OCI-LY3 (cell line): ENCODE measurements at regions not wholly inside any gene's neighbourhood (a gene's known extent, or its start where the extent isn't known, plus 50 kb on each side); places are given as distances from the start of the nearest gene placed in this dataset.

Experiments used
- H2AFZ ChIP-seq: fragments of 200-600, 300-600 bp; shearing (Covaris generic); 2 replicates; pipeline ENCODE4 v1.6.0; 2014; ENCODE audit warnings: antibody characterized with exemption, low read depth, low read length
- H3K27ac ChIP-seq: fragments of 200-600, 300-600 bp; sonication (generic); 2 replicates; pipeline ENCODE4 v1.5.1; 2014; ENCODE audit warnings: mild to moderate bottlenecking, low read length, moderate library complexity, mixed read lengths
- H3K27me3 ChIP-seq: fragments of 200-600, 300-600 bp; sonication (generic); 2 replicates; pipeline ENCODE4 v1.6.1; 2014; ENCODE audit warnings: low read depth, low read length, mixed read lengths
- H3K36me3 ChIP-seq: fragments of 200-600, 300-600 bp; sonication (generic); replicated peaks from 2 replicates; pipeline ENCODE3; 2014; ENCODE audit warnings: low read depth, low read length, mixed read lengths
- H3K4me1 ChIP-seq: fragments of 300-600, 200-600 bp; sonication (generic); 2 replicates; pipeline ENCODE4 v1.6.1; 2014; ENCODE audit warnings: low read length, mixed read lengths
- H3K4me2 ChIP-seq: fragments of 200-600, 300-600 bp; sonication (generic); 2 replicates; pipeline ENCODE4 v1.6.1; 2014; ENCODE audit warnings: low read length, mixed read lengths
- H3K4me3 ChIP-seq: fragments of 300-600, 200-600 bp; sonication (generic); 2 replicates; pipeline ENCODE4 v1.5.1; 2014; ENCODE audit warnings: antibody characterized with exemption, mild to moderate bottlenecking, low read length, moderate library complexity
- H3K79me2 ChIP-seq: fragments of 300-600, 200-600 bp; shearing (Covaris generic); 2 replicates; pipeline ENCODE4 v1.6.1; 2014; ENCODE audit warnings: mild to moderate bottlenecking, low read length, mixed read lengths
- H3K9ac ChIP-seq: fragments of 300-600, 200-600 bp; shearing (Covaris generic); 2 replicates; pipeline ENCODE4 v1.6.0; 2014; ENCODE audit warnings: mild to moderate bottlenecking, low read length, moderate library complexity
- H3K9me3 ChIP-seq: fragments of 200-600, 300-600 bp; shearing (Covaris generic); 2 replicates; pipeline ENCODE4 v1.6.1; 2014; ENCODE audit warnings: low read length, mixed read lengths; ENCODE audit not compliant: insufficient read depth
- H4K20me1 ChIP-seq: fragments of 200-600, 300-600 bp; sonication (generic); 2 replicates; pipeline ENCODE4 v1.6.1; 2016; ENCODE audit warnings: low read length, mixed read lengths; ENCODE audit not compliant: insufficient read depth
- CTCF ChIP-seq: fragments of 200-600, 300-600 bp; sonication (generic); IDR thresholded peaks from 2 replicates; pipeline ENCODE4 v1.5.1; 2014; ENCODE audit warnings: antibody characterized with exemption, low read length, low read depth
- EZH2phosphoT487 ChIP-seq: fragments of 200-600 bp; shearing (Covaris generic); IDR thresholded peaks from 2 replicates; pipeline ENCODE4 v1.6.1; 2018; ENCODE audit warnings: antibody characterized with exemption, mixed run types, low read depth

GRCh38 chr14:71198687-71199086 lies 291.4 kb downstream of the PCNX1 start:
- Histone ChIP-seq H2AFZ (no peak overlapping the region), H3K9me3 (no peaks in the 10 kb centered on the region), H3K9ac (no peak overlapping the region), H3K4me2 (no peak overlapping the region), H3K4me3 (no peak overlapping the region), H3K4me1 (no peaks in the 10 kb centered on the region), H3K79me2 (no peaks in the 10 kb centered on the region), H3K27ac (no peak overlapping the region), H3K27me3 (no peaks in the 10 kb centered on the region), H3K36me3 (no peaks in the 10 kb centered on the region), H4K20me1 (no peaks in the 10 kb centered on the region)
- no peak for TF ChIP-seq CTCF
- TF ChIP-seq EZH2phosphoT487: no peak

GRCh38 chr14:71201840-71202239 lies 294.6 kb downstream of the PCNX1 start:
- Histone ChIP-seq H3K27ac (no peak overlapping the region), H2AFZ (no peak overlapping the region), H4K20me1 (no peaks in the 10 kb centered on the region), H3K27me3 (no peaks in the 10 kb centered on the region), H3K4me1 (no peaks in the 10 kb centered on the region), H3K79me2 (no peaks in the 10 kb centered on the region), H3K4me3 (no peak overlapping the region), H3K9ac (no peak overlapping the region), H3K4me2 (no peak overlapping the region), H3K9me3 (no peaks in the 10 kb centered on the region), H3K36me3 (no peaks in the 10 kb centered on the region)
- TF ChIP-seq CTCF (no peak), EZH2phosphoT487 (no peak)

- H3K9me3 ChIP-seq: no peaks in the 10 kb centered on the region
- H3K79me2 ChIP-seq: no peaks in the 10 kb centered on the region
- no peak overlapping the region for H3K27ac ChIP-seq
- H3K36me3 ChIP-seq: no peaks in the 10 kb centered on the region
- H3K9ac ChIP-seq: no peak overlapping the region
- no peak overlapping the region for H3K4me2 ChIP-seq
- H3K4me3 ChIP-seq: no peak overlapping the region
- TF ChIP-seq CTCF: no peak
- no peak for TF ChIP-seq EZH2phosphoT487
- no peaks in the 10 kb centered on the region for H4K20me1 ChIP-seq
- no peak overlapping the region for H2AFZ ChIP-seq
- H3K4me1 ChIP-seq: no peaks in the 10 kb centered on the region
- no peaks in the 10 kb centered on the region for H3K27me3 ChIP-seq
Measured at GRCh38 chr14:71202881-71203280, 295.6 kb downstream of the PCNX1 start.

GRCh38 chr14:71203306-71203705 lies 296.0 kb downstream of the PCNX1 start:
- Histone ChIP-seq H3K4me3 (no peak overlapping the region), H3K79me2 (no peaks in the 10 kb centered on the region), H3K4me2 (no peak overlapping the region), H3K4me1 (no peaks in the 10 kb centered on the region), H3K36me3 (no peaks in the 10 kb centered on the region), H3K27ac (no peak overlapping the region), H3K9ac (no peak overlapping the region), H3K27me3 (no peaks in the 10 kb centered on the region), H4K20me1 (no peaks in the 10 kb centered on the region), H3K9me3 (no peaks in the 10 kb centered on the region), H2AFZ (no peak overlapping the region)
- TF ChIP-seq EZH2phosphoT487 (no peak), CTCF (no peak)
